A673 (cell line): ENCODE measurements at regions not wholly inside any gene's neighbourhood (a gene's known extent, or its start where the extent isn't known, plus 50 kb on each side); places are given as distances from the start of the nearest gene placed in this dataset.
A peak's percentile ranks its signal among the peaks of the same experiment; 100 is the strongest.

Source experiments
- EZH2 ChIP-seq: fragments of 200-600 bp; sonication (generic); IDR thresholded peaks from 2 replicates; pipeline ENCODE4 v1.6.1; 2017; ENCODE audit warnings: borderline replicate concordance, low read depth, mild to moderate bottlenecking, mixed read lengths, antibody characterized with exemption, low read length; ENCODE audit not compliant: poor library complexity, severe bottlenecking
- TF ChIP-seq, protein P1 (sequence below): fragments of 300-800, 200-600 bp; sonication (generic); conservative IDR thresholded peaks from 2 replicates; pipeline ENCODE4 v1.5.1; 2017; ENCODE audit warnings: low read depth, mild to moderate bottlenecking, antibody characterized with exemption, low read length, moderate library complexity, mixed read lengths

DNA sequence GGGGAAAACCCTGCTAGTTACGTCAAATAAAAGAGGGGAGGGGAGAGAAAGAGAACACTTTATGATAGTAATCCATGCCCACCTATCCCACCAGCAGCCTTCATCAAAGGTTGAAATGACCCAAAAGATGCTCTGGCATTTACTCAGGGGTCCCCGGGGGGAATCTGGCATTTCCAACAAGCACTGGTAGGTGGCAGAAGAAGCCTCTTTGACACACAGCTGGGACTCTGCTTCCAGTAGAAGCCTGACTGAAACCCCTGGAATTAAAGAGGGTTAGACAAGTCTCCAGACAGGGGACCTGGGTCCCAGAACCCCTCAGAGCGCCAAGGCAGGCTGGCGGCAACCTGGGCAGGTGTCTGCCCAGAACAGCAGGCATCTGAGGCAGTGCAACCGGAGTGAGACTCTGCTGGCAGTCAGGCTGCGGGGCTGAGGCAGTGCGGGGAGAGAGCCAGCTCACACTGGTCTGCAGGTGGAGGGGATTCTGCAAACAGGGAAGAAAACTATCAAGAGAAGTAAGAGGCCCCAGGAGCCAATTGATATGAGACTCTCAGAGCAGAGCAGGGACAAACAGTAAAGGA lies 85.0 kb upstream of the CAPRIN2 start:
- TF ChIP-seq EZH2: no peak
- TF ChIP-seq, protein P1, sequence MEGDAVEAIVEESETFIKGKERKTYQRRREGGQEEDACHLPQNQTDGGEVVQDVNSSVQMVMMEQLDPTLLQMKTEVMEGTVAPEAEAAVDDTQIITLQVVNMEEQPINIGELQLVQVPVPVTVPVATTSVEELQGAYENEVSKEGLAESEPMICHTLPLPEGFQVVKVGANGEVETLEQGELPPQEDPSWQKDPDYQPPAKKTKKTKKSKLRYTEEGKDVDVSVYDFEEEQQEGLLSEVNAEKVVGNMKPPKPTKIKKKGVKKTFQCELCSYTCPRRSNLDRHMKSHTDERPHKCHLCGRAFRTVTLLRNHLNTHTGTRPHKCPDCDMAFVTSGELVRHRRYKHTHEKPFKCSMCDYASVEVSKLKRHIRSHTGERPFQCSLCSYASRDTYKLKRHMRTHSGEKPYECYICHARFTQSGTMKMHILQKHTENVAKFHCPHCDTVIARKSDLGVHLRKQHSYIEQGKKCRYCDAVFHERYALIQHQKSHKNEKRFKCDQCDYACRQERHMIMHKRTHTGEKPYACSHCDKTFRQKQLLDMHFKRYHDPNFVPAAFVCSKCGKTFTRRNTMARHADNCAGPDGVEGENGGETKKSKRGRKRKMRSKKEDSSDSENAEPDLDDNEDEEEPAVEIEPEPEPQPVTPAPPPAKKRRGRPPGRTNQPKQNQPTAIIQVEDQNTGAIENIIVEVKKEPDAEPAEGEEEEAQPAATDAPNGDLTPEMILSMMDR: 0 out of 2 replicates have a peak, but pooled peaks have one; percentile 21
